HEK293 (cell line): ENCODE measurements at regions not wholly inside any gene's neighbourhood (a gene's known extent, or its start where the extent isn't known, plus 50 kb on each side); places are given as distances from the start of the nearest gene placed in this dataset.

ENCODE experiments used
- CTCF ChIA-PET: fragments of 350-600 bp; formaldehyde crosslinking; extraction: SDS; loops from one replicate; lab custom pipeline; 2021; ENCODE audit warnings: antibody characterized with exemption; lab: Yijun Ruan, JAX
- POLR2A ChIA-PET: fragments of 300-600 bp; formaldehyde crosslinking; extraction: SDS; loops from one replicate; lab custom pipeline; 2020; ENCODE audit warnings: antibody characterized with exemption, inconsistent platforms; lab: Yijun Ruan, JAX
- H3K27ac ChIP-seq: fragments of 200-500 bp; sonication (Bioruptor generic); 2 replicates; pipeline ENCODE4 v1.5.1; 2014; ENCODE audit warnings: low read depth, low read length, control low read depth, inconsistent platforms; ENCODE audit errors: extremely low read depth
- H3K36me3 ChIP-seq, 2 experiments: fragments of 200-500 bp in 1 of 2; sonication (Bioruptor generic) in 1 of 2; 1 replicate in 1 of 2; 2 replicates in 1 of 2; pipeline ENCODE4 v1.5.1; 2014 to 2017; ENCODE audit warnings: inconsistent platforms in 2 of 2, low read length in 2 of 2; ENCODE audit not compliant: control insufficient read depth in 2 of 2, insufficient read depth in 1 of 2
- H3K4me1 ChIP-seq: fragments of 200-500 bp; sonication (Bioruptor generic); 2 replicates; pipeline ENCODE4 v1.5.1; 2014; ENCODE audit warnings: mild to moderate bottlenecking, low read length, inconsistent platforms; ENCODE audit not compliant: control insufficient read depth, insufficient read depth
- H3K4me3 ChIP-seq: 2 replicates; pipeline ENCODE4 v1.5.1; 2011; ENCODE audit warnings: low read depth, mild to moderate bottlenecking, control low read depth, low read length, moderate library complexity
- H3K9me3 ChIP-seq: fragments of 200-500 bp; sonication (Bioruptor generic); 2 replicates; pipeline ENCODE4 v1.5.1; 2014; ENCODE audit warnings: low read depth, low read length, inconsistent platforms; ENCODE audit not compliant: control insufficient read depth, insufficient read depth
- BCL6B ChIP-seq: fragments of 450-650 bp; formaldehyde crosslinking; IDR thresholded peaks from 2 replicates; pipeline ENCODE4 v1.5.1; 2017; ENCODE audit warnings: missing biosample characterization, missing genetic modification characterization
- SCRT1 ChIP-seq: fragments of 450-650 bp; formaldehyde crosslinking; IDR thresholded peaks from 2 replicates; pipeline ENCODE4 v1.5.1; 2016; ENCODE audit warnings: missing biosample characterization, missing genetic modification characterization, borderline replicate concordance
- SETDB1 ChIP-seq: IDR thresholded peaks from one replicate; pipeline ENCODE4 v1.6.1; 2017; ENCODE audit warnings: mild to moderate bottlenecking, low read length, moderate library complexity, mixed read lengths; ENCODE audit not compliant: insufficient read length
- TRIM28 ChIP-seq: IDR thresholded peaks from 2 replicates; pipeline ENCODE4 v1.6.1; 2011; ENCODE audit warnings: low read length, control low read depth, borderline replicate concordance
- ZBTB26 ChIP-seq: fragments of 450-650 bp; formaldehyde crosslinking; optimal IDR thresholded peaks from 2 replicates; pipeline ENCODE3; 2016; ENCODE audit warnings: missing biosample characterization, mild to moderate bottlenecking, missing genetic modification characterization
- ZBTB7A ChIP-seq: fragments of 450-650 bp; formaldehyde crosslinking; IDR thresholded peaks from 2 replicates; pipeline ENCODE4 v1.5.1; 2016; ENCODE audit warnings: low read depth, missing biosample characterization, missing genetic modification characterization
- ZEB2 ChIP-seq: fragments of 450-650 bp; formaldehyde crosslinking; IDR thresholded peaks from 2 replicates; pipeline ENCODE4 v1.5.1; 2016; ENCODE audit warnings: missing biosample characterization, missing genetic modification characterization
- ZFP69B ChIP-seq: fragments of 450-650 bp; formaldehyde crosslinking; IDR thresholded peaks from 2 replicates; pipeline ENCODE4 v1.5.1; 2016; ENCODE audit warnings: missing biosample characterization, missing genetic modification characterization
- ZIC2 ChIP-seq: fragments of 450-650 bp; formaldehyde crosslinking; IDR thresholded peaks from 2 replicates; pipeline ENCODE4 v1.5.1; 2016; ENCODE audit warnings: missing biosample characterization, missing genetic modification characterization
- ZNF112 ChIP-seq: fragments of 450-650 bp; formaldehyde crosslinking; IDR thresholded peaks from 2 replicates; pipeline ENCODE4 v1.5.0; 2017; ENCODE audit warnings: missing biosample characterization, missing genetic modification characterization
- ZNF169 ChIP-seq: fragments of 450-650 bp; formaldehyde crosslinking; IDR thresholded peaks from 2 replicates; pipeline ENCODE4 v1.5.1; 2016; ENCODE audit warnings: missing biosample characterization, missing genetic modification characterization
- ZNF202 ChIP-seq: fragments of 450-650 bp; formaldehyde crosslinking; IDR thresholded peaks from 2 replicates; pipeline ENCODE4 v1.5.1; 2016; ENCODE audit warnings: missing biosample characterization, missing genetic modification characterization, borderline replicate concordance
- ZNF214 ChIP-seq: fragments of 450-650 bp; formaldehyde crosslinking; IDR thresholded peaks from 2 replicates; pipeline ENCODE4 v1.5.1; 2017; ENCODE audit warnings: missing biosample characterization, mild to moderate bottlenecking, missing genetic modification characterization, borderline replicate concordance
- ZNF335 ChIP-seq: fragments of 450-650 bp; formaldehyde crosslinking; conservative IDR thresholded peaks from 2 replicates; pipeline ENCODE4 v1.5.1; 2016; ENCODE audit warnings: missing biosample characterization, missing genetic modification characterization
- ZNF341 ChIP-seq: fragments of 450-650 bp; formaldehyde crosslinking; IDR thresholded peaks from 2 replicates; pipeline ENCODE4; 2016; ENCODE audit warnings: low read depth, missing biosample characterization, missing genetic modification characterization
- ZNF354C ChIP-seq: fragments of 450-650 bp; formaldehyde crosslinking; IDR thresholded peaks from 2 replicates; pipeline ENCODE4 v1.5.1; 2016; ENCODE audit warnings: missing biosample characterization, missing genetic modification characterization, low read depth, borderline replicate concordance
- ZNF416 ChIP-seq: fragments of 450-650 bp; formaldehyde crosslinking; IDR thresholded peaks from 2 replicates; pipeline ENCODE4 v1.5.1; 2016; ENCODE audit warnings: missing biosample characterization, missing genetic modification characterization
- ZNF423 ChIP-seq: fragments of 450-650 bp; formaldehyde crosslinking; IDR thresholded peaks from 2 replicates; pipeline ENCODE4 v1.5.1; 2016; ENCODE audit warnings: missing biosample characterization, missing genetic modification characterization
- ZNF433 ChIP-seq: fragments of 450-650 bp; formaldehyde crosslinking; IDR thresholded peaks from 2 replicates; pipeline ENCODE4 v1.5.1; 2016; ENCODE audit warnings: missing biosample characterization, missing genetic modification characterization, low read depth
- ZNF529 ChIP-seq: fragments of 450-650 bp; formaldehyde crosslinking; IDR thresholded peaks from 2 replicates; pipeline ENCODE4 v1.5.1; 2017; ENCODE audit warnings: missing genetic modification characterization, missing biosample characterization; ENCODE audit not compliant: insufficient replicate concordance
- ZNF548 ChIP-seq: fragments of 450-650 bp; formaldehyde crosslinking; IDR thresholded peaks from 2 replicates; pipeline ENCODE4 v1.5.1; 2016; ENCODE audit warnings: missing biosample characterization, missing genetic modification characterization
- ZNF555 ChIP-seq: fragments of 450-650 bp; formaldehyde crosslinking; conservative IDR thresholded peaks from 2 replicates; pipeline ENCODE4 v1.5.1; 2017; ENCODE audit warnings: missing biosample characterization, mild to moderate bottlenecking, missing genetic modification characterization, inconsistent platforms
- ZNF610 ChIP-seq: fragments of 450-650 bp; formaldehyde crosslinking; IDR thresholded peaks from 2 replicates; pipeline ENCODE4 v1.5.1; 2016; ENCODE audit warnings: missing biosample characterization, missing genetic modification characterization, borderline replicate concordance
- ZNF623 ChIP-seq: fragments of 450-650 bp; formaldehyde crosslinking; IDR thresholded peaks from 2 replicates; pipeline ENCODE4 v1.5.1; 2016; ENCODE audit warnings: missing biosample characterization, missing genetic modification characterization
- ZNF626 ChIP-seq: fragments of 450-650 bp; sonication (Bioruptor Pico); formaldehyde crosslinking; IDR thresholded peaks from 2 replicates; pipeline ENCODE4 v1.5.1; 2018; ENCODE audit warnings: missing biosample characterization, missing genetic modification characterization, inconsistent platforms
- ZSCAN16 ChIP-seq: fragments of 450-650 bp; formaldehyde crosslinking; IDR thresholded peaks from 2 replicates; pipeline ENCODE4 v1.5.1; 2016; ENCODE audit warnings: missing biosample characterization, missing genetic modification characterization
- ZXDB ChIP-seq: fragments of 450-650 bp; formaldehyde crosslinking; IDR thresholded peaks from 2 replicates; pipeline ENCODE4 v1.5.1; 2016; ENCODE audit warnings: missing biosample characterization, missing genetic modification characterization
- TF ChIP-seq, protein P1 (sequence below): fragments of 450-650 bp; formaldehyde crosslinking; IDR thresholded peaks from 2 replicates; pipeline ENCODE4 v1.5.1; 2016; ENCODE audit warnings: missing biosample characterization, missing genetic modification characterization, borderline replicate concordance
- TF ChIP-seq, protein P2 (sequence below): fragments of 450-650 bp; formaldehyde crosslinking; IDR thresholded peaks from 2 replicates; pipeline ENCODE4 v1.5.1; 2016; ENCODE audit warnings: missing biosample characterization, missing genetic modification characterization
- TF ChIP-seq, protein P3 (sequence below): fragments of 450-650 bp; formaldehyde crosslinking; IDR thresholded peaks from 2 replicates; pipeline ENCODE4; 2016; ENCODE audit warnings: missing biosample characterization, missing genetic modification characterization

DNA sequence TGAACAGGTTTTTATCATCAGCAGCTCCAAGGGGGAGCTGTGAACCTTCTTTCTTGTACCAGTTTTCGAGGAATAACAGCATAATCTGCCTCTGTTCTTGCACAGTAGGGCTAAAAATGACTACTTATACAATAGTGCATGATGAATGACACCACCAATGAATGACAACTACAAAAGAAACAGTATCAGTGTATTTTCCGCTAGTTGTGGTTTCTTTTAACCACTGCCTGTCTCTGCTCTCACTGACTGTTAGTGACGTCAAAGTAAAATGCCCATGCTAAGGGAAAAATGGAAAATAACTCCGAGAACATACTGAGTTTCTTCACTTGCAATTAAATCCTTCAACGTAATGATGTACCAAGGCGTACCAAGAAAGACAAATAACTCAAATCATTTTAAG lies 294.9 kb downstream of the MAP2K6 start:
- Histone ChIP-seq H3K27ac (no peak overlapping the region), H3K4me1 (peaks cover 31% of the 10 kb centered on the region), H3K4me3 (no peak overlapping the region), H3K36me3 (no peaks in the 10 kb centered on the region), H3K9me3 (no peaks in the 10 kb centered on the region)
- ChIA-PET CTCF (no interaction called here), POLR2A (no interaction called here)
- TF ChIP-seq ZNF626 (tag by site-specific recombination): no peak
- TF ChIP-seq, protein P1, sequence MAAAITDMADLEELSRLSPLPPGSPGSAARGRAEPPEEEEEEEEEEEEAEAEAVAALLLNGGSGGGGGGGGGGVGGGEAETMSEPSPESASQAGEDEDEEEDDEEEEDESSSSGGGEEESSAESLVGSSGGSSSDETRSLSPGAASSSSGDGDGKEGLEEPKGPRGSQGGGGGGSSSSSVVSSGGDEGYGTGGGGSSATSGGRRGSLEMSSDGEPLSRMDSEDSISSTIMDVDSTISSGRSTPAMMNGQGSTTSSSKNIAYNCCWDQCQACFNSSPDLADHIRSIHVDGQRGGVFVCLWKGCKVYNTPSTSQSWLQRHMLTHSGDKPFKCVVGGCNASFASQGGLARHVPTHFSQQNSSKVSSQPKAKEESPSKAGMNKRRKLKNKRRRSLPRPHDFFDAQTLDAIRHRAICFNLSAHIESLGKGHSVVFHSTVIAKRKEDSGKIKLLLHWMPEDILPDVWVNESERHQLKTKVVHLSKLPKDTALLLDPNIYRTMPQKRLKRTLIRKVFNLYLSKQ (tag by site-specific recombination): no peak
- TF ChIP-seq SCRT1 (tag by site-specific recombination): no peak
- no peak for TF ChIP-seq ZSCAN16 (tag by site-specific recombination)
- no peak for TF ChIP-seq ZNF423 (tag by site-specific recombination)
- TF ChIP-seq ZXDB (tag by site-specific recombination): no peak
- TF ChIP-seq ZNF112 (tag by site-specific recombination): no peak
- TF ChIP-seq ZNF335 (tag by site-specific recombination): no peak
- no peak for TF ChIP-seq ZNF214
- no peak for TF ChIP-seq ZNF433 (tag by site-specific recombination)
- no peak for TF ChIP-seq ZNF354C (tag by site-specific recombination)
- TF ChIP-seq, protein P2, sequence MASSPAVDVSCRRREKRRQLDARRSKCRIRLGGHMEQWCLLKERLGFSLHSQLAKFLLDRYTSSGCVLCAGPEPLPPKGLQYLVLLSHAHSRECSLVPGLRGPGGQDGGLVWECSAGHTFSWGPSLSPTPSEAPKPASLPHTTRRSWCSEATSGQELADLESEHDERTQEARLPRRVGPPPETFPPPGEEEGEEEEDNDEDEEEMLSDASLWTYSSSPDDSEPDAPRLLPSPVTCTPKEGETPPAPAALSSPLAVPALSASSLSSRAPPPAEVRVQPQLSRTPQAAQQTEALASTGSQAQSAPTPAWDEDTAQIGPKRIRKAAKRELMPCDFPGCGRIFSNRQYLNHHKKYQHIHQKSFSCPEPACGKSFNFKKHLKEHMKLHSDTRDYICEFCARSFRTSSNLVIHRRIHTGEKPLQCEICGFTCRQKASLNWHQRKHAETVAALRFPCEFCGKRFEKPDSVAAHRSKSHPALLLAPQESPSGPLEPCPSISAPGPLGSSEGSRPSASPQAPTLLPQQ (tag by site-specific recombination): no peak
- no peak for TF ChIP-seq ZIC2 (tag by site-specific recombination)
- TF ChIP-seq ZEB2 (tag by site-specific recombination): no peak
- TF ChIP-seq ZBTB7A: no peak
- no peak for TF ChIP-seq ZNF529 (tag by site-specific recombination)
- no peak for TF ChIP-seq ZNF548 (tag by site-specific recombination)

DNA sequence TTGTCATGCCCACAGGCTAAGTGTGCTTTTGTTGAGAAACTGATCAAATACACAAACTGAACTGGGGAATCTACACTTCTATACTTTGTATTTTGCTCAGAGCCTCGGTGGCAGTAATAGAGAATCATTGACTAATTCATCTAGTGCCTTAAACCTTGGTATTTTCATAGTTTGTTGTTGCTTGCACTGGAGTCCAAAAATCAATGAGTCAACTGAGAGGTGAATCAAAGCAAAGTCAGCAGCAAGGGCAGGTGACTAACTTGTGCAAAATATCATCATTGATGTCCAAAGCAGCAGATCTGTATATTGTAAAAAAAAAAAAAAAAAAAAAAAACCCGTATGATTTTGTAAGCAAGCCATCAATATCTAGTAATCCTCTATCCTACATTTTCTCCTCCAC lies 296.4 kb downstream of the MAP2K6 start:
- ChIA-PET POLR2A (no interaction called here), CTCF (no interaction called here)
- H3K9me3 ChIP-seq: no peaks in the 10 kb centered on the region
- no peak overlapping the region for H3K27ac ChIP-seq
- H3K4me1 ChIP-seq: peaks cover 34% of the 10 kb centered on the region
- H3K36me3 ChIP-seq: no peaks in the 10 kb centered on the region
- no peak overlapping the region for H3K4me3 ChIP-seq
- TF ChIP-seq ZNF623 (no peak), ZIC2 (tag by site-specific recombination) (no peak), ZBTB26 (tag by site-specific recombination) (no peak), ZNF555 (no peak), ZNF169 (no peak), ZFP69B (no peak), ZBTB7A (no peak), BCL6B (tag by site-specific recombination) (no peak), ZNF341 (tag by site-specific recombination) (no peak), ZNF202 (tag by site-specific recombination) (no peak), SETDB1 (no peak), ZNF416 (no peak), TRIM28 (no peak), ZNF610 (tag by site-specific recombination) (no peak)
- TF ChIP-seq, protein P3, sequence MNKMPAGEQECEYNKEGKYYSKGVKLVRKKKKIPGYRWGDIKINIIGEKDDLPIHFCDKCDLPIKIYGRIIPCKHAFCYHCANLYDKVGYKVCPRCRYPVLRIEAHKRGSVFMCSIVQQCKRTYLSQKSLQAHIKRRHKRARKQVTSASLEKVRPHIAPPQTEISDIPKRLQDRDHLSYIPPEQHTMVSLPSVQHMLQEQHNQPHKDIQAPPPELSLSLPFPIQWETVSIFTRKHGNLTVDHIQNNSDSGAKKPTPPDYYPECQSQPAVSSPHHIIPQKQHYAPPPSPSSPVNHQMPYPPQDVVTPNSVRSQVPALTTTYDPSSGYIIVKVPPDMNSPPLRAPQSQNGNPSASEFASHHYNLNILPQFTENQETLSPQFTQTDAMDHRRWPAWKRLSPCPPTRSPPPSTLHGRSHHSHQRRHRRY (tag by site-specific recombination): no peak
